D341Med (cell line): ENCODE measurements at regions not wholly inside any gene's neighbourhood (a gene's known extent, or its start where the extent isn't known, plus 50 kb on each side); places are given as distances from the start of the nearest gene placed in this dataset.

Experiments used
- DNase-seq: peaks from one replicate; pipeline ENCODE4 v3.0.0; 2012; ENCODE audit warnings: low spot score

- no peak for DNase-seq
Observed at GRCh38 chr17:36661047-36661666, 59.8 kb downstream of the MRM1 start.

- DNase-seq, result no peak
Observed at GRCh38 chr17:36661688-36662087, 60.3 kb downstream of the MRM1 start.

- DNase-seq, result no peak
Observed at GRCh38 chr17:36665417-36665816, 64.0 kb downstream of the MRM1 start.

- no peak for DNase-seq
Observed at GRCh38 chr17:36667922-36668321, 66.5 kb downstream of the MRM1 start.

GRCh38 chr17:36668824-36669223, 67.4 kb downstream of the MRM1 start:
- no peak for DNase-seq

GRCh38 chr17:36671144-36671543, 69.8 kb downstream of the MRM1 start:
- DNase-seq, result no peak

- no peak for DNase-seq
Observed at GRCh38 chr17:36672403-36672918, 71.1 kb downstream of the MRM1 start.

- DNase-seq, result no peak
Observed at GRCh38 chr17:36673068-36673467, 71.7 kb downstream of the MRM1 start.

- no peak for DNase-seq
Observed at GRCh38 chr17:36673637-36674277, 72.4 kb downstream of the MRM1 start.

- DNase-seq, result no peak
Observed at GRCh38 chr17:36674278-36674650, 72.9 kb downstream of the MRM1 start.

GRCh38 chr17:36675250-36675649, 73.9 kb downstream of the MRM1 start:
- DNase-seq, result no peak

GRCh38 chr17:36675786-36676185, 74.4 kb downstream of the MRM1 start:
- no peak for DNase-seq

GRCh38 chr17:36679815-36680467, 78.6 kb downstream of the MRM1 start:
- no peak for DNase-seq

GRCh38 chr17:36680701-36681202, 79.4 kb downstream of the MRM1 start:
- no peak for DNase-seq

GRCh38 chr17:36682773-36683172, 81.4 kb downstream of the MRM1 start:
- DNase-seq, result no peak

- no peak for DNase-seq
Observed at GRCh38 chr17:36683387-36683786, 82.0 kb downstream of the MRM1 start.

GRCh38 chr17:36684134-36684533, 82.8 kb downstream of the MRM1 start:
- no peak for DNase-seq

GRCh38 chr17:36686123-36686669, 84.8 kb downstream of the MRM1 start:
- no peak for DNase-seq

GRCh38 chr17:36687736-36688135, 86.4 kb downstream of the MRM1 start:
- no peak for DNase-seq

- DNase-seq, result no peak
Observed at GRCh38 chr17:36689089-36689667, 87.8 kb downstream of the MRM1 start.

- DNase-seq, result no peak
Observed at GRCh38 chr17:36690190-36690589, 88.8 kb downstream of the MRM1 start.

- no peak for DNase-seq
Observed at GRCh38 chr17:36691606-36692005, 90.2 kb downstream of the MRM1 start.

GRCh38 chr17:36695082-36695481, 93.7 kb downstream of the MRM1 start:
- DNase-seq, result no peak
